Endodermal cell (in vitro differentiated cells): ENCODE measurements at regions not wholly inside any gene's neighbourhood (a gene's known extent, or its start where the extent isn't known, plus 50 kb on each side); places are given as distances from the start of the nearest gene placed in this dataset.

Source experiments
- DNase-seq: peaks from one replicate; pipeline ENCODE4 v3.0.0-alpha.2; 2017
- H3K27ac ChIP-seq: 2 replicates; pipeline ENCODE4 v1.5.1; 2013; ENCODE audit warnings: mild to moderate bottlenecking, low read depth, low read length, moderate library complexity
- H3K27me3 ChIP-seq: 2 replicates; pipeline ENCODE4 v1.6.1; 2013; ENCODE audit warnings: mild to moderate bottlenecking, low read length, moderate library complexity; ENCODE audit not compliant: insufficient read depth, control insufficient read depth, poor library complexity, severe bottlenecking
- H3K36me3 ChIP-seq: 2 replicates; pipeline ENCODE4 v1.7.0; 2013; ENCODE audit warnings: mild to moderate bottlenecking, low read length, moderate library complexity; ENCODE audit not compliant: control insufficient read depth, insufficient read depth
- H3K4me1 ChIP-seq: one replicate; pipeline ENCODE4 v1.7.0; 2013; ENCODE audit warnings: low read length; ENCODE audit not compliant: control insufficient read depth, insufficient read depth
- H3K4me3 ChIP-seq: 2 replicates; pipeline ENCODE4 v1.5.1; 2013; ENCODE audit warnings: mild to moderate bottlenecking, low read length, moderate library complexity
- H3K9ac ChIP-seq: 2 replicates; pipeline ENCODE4 v1.6.1; 2013; ENCODE audit warnings: mild to moderate bottlenecking, low read length, moderate library complexity; ENCODE audit not compliant: poor library complexity, severe bottlenecking; ENCODE audit errors: extremely low read depth
- H3K9me3 ChIP-seq: 2 replicates; pipeline ENCODE4 v1.6.1; 2013; ENCODE audit warnings: mild to moderate bottlenecking, low read length, moderate library complexity; ENCODE audit not compliant: control insufficient read depth
- H3K27ac Mint-ChIP-seq: 2 replicates; pipeline ENCODE4 v1.8.0; 2020; ENCODE audit warnings: mixed read lengths
- H3K27me3 Mint-ChIP-seq: 2 replicates; pipeline ENCODE4 v1.8.0; 2021; ENCODE audit warnings: mild to moderate bottlenecking, mixed read lengths; ENCODE audit not compliant: insufficient read depth
- H3K36me3 Mint-ChIP-seq: 2 replicates; pipeline ENCODE4 v1.8.0; 2020; ENCODE audit warnings: low read depth, mixed read lengths
- H3K4me1 Mint-ChIP-seq: 2 replicates; pipeline ENCODE4 v1.8.0; 2020; ENCODE audit warnings: mixed read lengths
- H3K4me3 Mint-ChIP-seq: 2 replicates; pipeline ENCODE4 v1.8.0; 2020; ENCODE audit warnings: mild to moderate bottlenecking, moderate library complexity, mixed read lengths
- H3K9me3 Mint-ChIP-seq: 2 replicates; pipeline ENCODE4 v1.8.0; 2020; ENCODE audit warnings: mild to moderate bottlenecking, mixed read lengths
- CTCF ChIP-seq: fragments of 200-600 bp; sonication (generic); conservative IDR thresholded peaks from 2 replicates; pipeline ENCODE4 v1.5.0; 2021; ENCODE audit warnings: antibody characterized with exemption, mild to moderate bottlenecking
- WGBS, 2 experiments: methylation state at CpG; one replicate each; pipeline versions ENCODE4 v1.1.5 to v1.1.7; 2013; ENCODE audit warnings: missing lambda C conversion rate in 2 of 2, mixed read lengths in 1 of 2; ENCODE audit not compliant: insufficient coverage in 1 of 2, insufficient read length in 1 of 2; 5-methylcytosine and 5-hydroxymethylcytosine counted together

DNA sequence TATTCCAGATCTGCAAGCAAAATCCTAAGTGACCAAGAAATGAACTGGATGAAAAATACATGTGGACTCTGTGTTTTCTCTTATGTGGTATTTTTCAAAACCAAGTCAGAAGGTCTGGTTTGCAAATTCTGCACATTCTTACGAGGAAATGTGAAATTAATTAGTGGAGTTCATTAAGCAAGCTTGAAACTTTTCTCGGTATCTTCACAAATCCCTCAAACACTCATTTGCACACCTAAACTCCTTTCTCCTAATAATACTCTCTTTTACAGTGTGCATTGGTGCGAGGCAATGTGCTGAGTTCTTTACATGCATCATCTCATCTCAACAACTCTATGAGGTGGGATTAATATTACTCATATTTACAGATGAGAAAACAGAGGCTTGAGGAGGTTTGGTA is 82.1 kb downstream of the MTERF1 start:
- Mint-ChIP-seq H3K27ac (no peak overlapping the region), H3K27me3 (peaks cover 7% of the 10 kb centered on the region)
- no peak for DNase-seq

GRCh38 chr7:91800389-91800788 is 80.1 kb downstream of the MTERF1 start:
- DNase-seq, result no peak
- Histone ChIP-seq H3K36me3 (no peaks in the 10 kb centered on the region), H3K4me3 (no peak overlapping the region), H3K9ac (no peak overlapping the region), H3K4me1 (peaks cover 5% of the 10 kb centered on the region), H3K9me3 (no peaks in the 10 kb centered on the region), H3K27ac (no peak overlapping the region), H3K27me3 (no peaks in the 10 kb centered on the region)
- Mint-ChIP-seq H3K4me3 (no peak overlapping the region), H3K4me1 (peaks cover 5% of the 10 kb centered on the region), H3K27ac (no peak overlapping the region), H3K36me3 (no peaks in the 10 kb centered on the region), H3K9me3 (no peaks in the 10 kb centered on the region), H3K27me3 (peaks cover 4% of the 10 kb centered on the region)
- no peak for TF ChIP-seq CTCF
- WGBS, 2 experiments, result 91 to 94% methylated on average over 7 to 9 of the region's 9 CpGs

More for the DNA sequence above, 82.1 kb downstream of the MTERF1 start:
- no peak overlapping the region for H3K4me3 Mint-ChIP-seq
- H3K36me3 Mint-ChIP-seq, result no peaks in the 10 kb centered on the region
- H3K9me3 Mint-ChIP-seq, result peaks cover 7% of the 10 kb centered on the region
- 90 to 92% methylated on average over 2 of the region's 3 CpGs for WGBS, 2 experiments
- H3K27ac ChIP-seq, result no peak overlapping the region
- no peak for TF ChIP-seq CTCF
- H3K9ac ChIP-seq, result no peak overlapping the region
- no peaks in the 10 kb centered on the region for H3K27me3 ChIP-seq
- no peak overlapping the region for H3K4me3 ChIP-seq
- H3K4me1 Mint-ChIP-seq, result peaks cover 4% of the 10 kb centered on the region
- no peaks in the 10 kb centered on the region for H3K9me3 ChIP-seq
- peaks cover 2% of the 10 kb centered on the region for H3K4me1 ChIP-seq
- no peaks in the 10 kb centered on the region for H3K36me3 ChIP-seq

- Histone ChIP-seq H3K9me3 (no peaks in the 10 kb centered on the region), H3K4me1 (peaks cover 5% of the 10 kb centered on the region), H3K27me3 (no peaks in the 10 kb centered on the region), H3K4me3 (no peak overlapping the region), H3K27ac (no peak overlapping the region), H3K9ac (no peak overlapping the region), H3K36me3 (no peaks in the 10 kb centered on the region)
- Mint-ChIP-seq H3K4me3 (no peak overlapping the region), H3K36me3 (no peaks in the 10 kb centered on the region), H3K9me3 (no peaks in the 10 kb centered on the region), H3K27ac (no peak overlapping the region), H3K4me1 (peaks cover 5% of the 10 kb centered on the region), H3K27me3 (peaks cover 4% of the 10 kb centered on the region)
- DNase-seq, result no peak
- WGBS, 2 experiments, result 94 to 96% methylated on average over 5 of the region's 5 CpGs
- no peak for TF ChIP-seq CTCF
These were observed 79.0 kb downstream of the MTERF1 start for GRCh38 chr7:91801331-91801983.
